Right lobe of liver (tissue), 6 donors: ENCODE measurements at regions not wholly inside any gene's neighbourhood (a gene's known extent, or its start where the extent isn't known, plus 50 kb on each side); places are given as distances from the start of the nearest gene placed in this dataset.
A peak's percentile ranks its signal among the peaks of the same experiment; 100 is the strongest.

ENCODE experiments used
- ATAC-seq, 4 donors: fragments of 200-7000 bp; cut with Tn5 transposase; one replicate each; pipeline ENCODE4 v1.9.1; 2020; ENCODE audit warnings: mild to moderate bottlenecking in 4 of 4, moderate library complexity in 4 of 4
- DNase-seq, 3 donors: peaks; one replicate each; pipeline ENCODE4 v3.0.0-alpha.2; 2020
- H3K27ac ChIP-seq, 3 donors: fragments of 200-600 bp; one replicate each; pipeline ENCODE4 v1.8.0; 2022
- H3K27me3 ChIP-seq, 2 donors: fragments of 200-600 bp; one replicate each; pipeline ENCODE4 v1.8.0; 2022
- H3K36me3 ChIP-seq, 4 donors: fragments of 200-600 bp; sonication (generic) in 1 of 4; one replicate each; pipeline versions ENCODE4 v1.5.1 to v1.8.0; 2017 to 2022; ENCODE audit warnings: control low read depth in 1 of 4
- H3K4me1 ChIP-seq, 4 donors: fragments of 200-600 bp; sonication (generic) in 1 of 4; one replicate each; pipeline versions ENCODE4 v1.5.1 to v1.8.0; 2017 to 2022; ENCODE audit warnings: control low read depth in 1 of 4
- H3K4me3 ChIP-seq, 3 donors: fragments of 200-600 bp; one replicate each; pipeline ENCODE4 v1.8.0; 2022
- H3K9me3 ChIP-seq, 4 donors: fragments of 200-600 bp; sonication (generic) in 1 of 4; one replicate each; pipeline versions ENCODE4 v1.5.1 to v1.8.0; 2017 to 2022; ENCODE audit warnings: control low read depth in 1 of 4
- CTCF ChIP-seq, 4 donors: fragments of 200-600 bp in 3 of 4; fragments of 450-650 bp in 1 of 4; IDR thresholded peaks; one replicate each; pipeline versions ENCODE4 v1.5.1 to v1.8.0; 2016 to 2022; ENCODE audit warnings: antibody characterized with exemption in 4 of 4, mild to moderate bottlenecking in 2 of 4
- POLR2A ChIP-seq: fragments of 450-650 bp; IDR thresholded peaks from one replicate; pipeline ENCODE4 v1.6.1; 2017; ENCODE audit warnings: antibody characterized with exemption, mild to moderate bottlenecking
- WGBS: methylation state at CpG from one replicate; pipeline ENCODE4 v1.1.6; 2018; ENCODE audit warnings: low coverage, low lambda C conversion rate; ENCODE audit not compliant: insufficient coverage; ENCODE audit errors: missing lambda C conversion rate; 5-methylcytosine and 5-hydroxymethylcytosine counted together
- intact Hi-C, 2 donors: fragments of 100-400 bp; cut with DNase I; formaldehyde crosslinking; loops; one replicate each; pipeline versions ENCODE4 v1.11.2 to v1.14.1; 2022
- donor health status: DM: no; HTN: yes; CAD: no.
- donor health status: DM: no; HTN: no; CAD: no.
- donor health status: DM: no; HTN: no; CAD: no.
- donor health status: DM: no; HTN: yes; CAD: no.
- donor health status: DM: no; HTN: yes; CAD: no.

- H3K36me3 ChIP-seq = no peaks in the 10 kb centered on the region
- H3K4me1 ChIP-seq = peaks cover 0 to 26% (median 2%) of the 10 kb centered on the region in 4 donors
- no peaks in the 10 kb centered on the region for H3K27me3 ChIP-seq
- H3K9me3 ChIP-seq = no peaks in the 10 kb centered on the region
- DNase-seq (peak; percentile 98), ATAC-seq (peak; percentile 86 to 95 (median 92))
- H3K4me3 ChIP-seq = peak overlapping the region; percentile 52 to 80 (median 76)
- peak; percentile 87 for TF ChIP-seq POLR2A
- TF ChIP-seq CTCF (IDR thresholded peaks at IDR 0.05) = no peak
- intact Hi-C loops = loop anchor here (10.0 kb wide), 2 partner anchors 53 to 63 kb away; partner anchors contain the start of gene IRF2 (in 1 of the 2)
- H3K27ac ChIP-seq = peak overlapping the region; percentile 83 to 92 (median 92)
- under 1% methylated on average over 18 of the region's 29 CpGs for WGBS
Observed at GRCh38 chr4:184537269-184538022, 63.1 kb upstream of the IRF2 start.

- Histone ChIP-seq H3K4me1 (peaks cover 0 to 22% (median 2%) of the 10 kb centered on the region in 4 donors), H3K9me3 (no peaks in the 10 kb centered on the region), H3K36me3 (no peaks in the 10 kb centered on the region), H3K27me3 (no peaks in the 10 kb centered on the region), H3K27ac (peak overlapping the region; percentile 83 to 92 (median 92)), H3K4me3 (peak overlapping the region; percentile 52 to 80 (median 76))
- ATAC-seq = peak in 3 of 4 donors; percentile 1 to 2 (median 1)
- 7% methylated on average over 5 of the region's 5 CpGs for WGBS
- no peak for DNase-seq
- TF ChIP-seq POLR2A (no peak), CTCF (IDR thresholded peaks at IDR 0.05) (no peak)
- intact Hi-C loops = loop anchor here (10.0 kb wide), 2 partner anchors 52 to 62 kb away; partner anchors contain the start of gene IRF2 (in 1 of the 2)
Observed at GRCh38 chr4:184536881-184537248, 62.5 kb upstream of the IRF2 start.

GRCh38 chr4:184536065-184536880 is 61.9 kb upstream of the IRF2 start:
- no peak for ATAC-seq

More at GRCh38 chr4:184536065-184536880, 61.9 kb upstream of the IRF2 start:
- TF ChIP-seq POLR2A (no peak), CTCF (IDR thresholded peaks at IDR 0.05) (peak in 1 of 4 donors; percentile 9)
- Histone ChIP-seq H3K4me3 (peak overlapping the region; percentile 52 to 80 (median 76)), H3K4me1 (peaks cover 0 to 22% (median 2%) of the 10 kb centered on the region in 4 donors), H3K27ac (peak overlapping the region; percentile 83 to 92 (median 92)), H3K27me3 (no peaks in the 10 kb centered on the region), H3K36me3 (no peaks in the 10 kb centered on the region), H3K9me3 (no peaks in the 10 kb centered on the region)
- DNase-seq = no peak
- 46% methylated on average over 10 of the region's 10 CpGs for WGBS
- intact Hi-C loops = loop anchor here (10.0 kb wide), 2 partner anchors 51 to 61 kb away; partner anchors contain the start of gene IRF2 (in 1 of the 2)
